Activated CD4-positive, alpha-beta T cell treated with anti-CD3 and anti-CD28 coated beads, Interleukin-2, amount 50 U/mL, for 4 hours (primary cell): ENCODE measurements at regions not wholly inside any gene's neighbourhood (a gene's known extent, or its start where the extent isn't known, plus 50 kb on each side); places are given as distances from the start of the nearest gene placed in this dataset.
A peak's percentile ranks its signal among the peaks of the same experiment; 100 is the strongest.

Experiments
- DNase-seq, 2 experiments: peaks; one replicate each; pipeline ENCODE4 v3.0.0-alpha.2; 2020

DNA sequence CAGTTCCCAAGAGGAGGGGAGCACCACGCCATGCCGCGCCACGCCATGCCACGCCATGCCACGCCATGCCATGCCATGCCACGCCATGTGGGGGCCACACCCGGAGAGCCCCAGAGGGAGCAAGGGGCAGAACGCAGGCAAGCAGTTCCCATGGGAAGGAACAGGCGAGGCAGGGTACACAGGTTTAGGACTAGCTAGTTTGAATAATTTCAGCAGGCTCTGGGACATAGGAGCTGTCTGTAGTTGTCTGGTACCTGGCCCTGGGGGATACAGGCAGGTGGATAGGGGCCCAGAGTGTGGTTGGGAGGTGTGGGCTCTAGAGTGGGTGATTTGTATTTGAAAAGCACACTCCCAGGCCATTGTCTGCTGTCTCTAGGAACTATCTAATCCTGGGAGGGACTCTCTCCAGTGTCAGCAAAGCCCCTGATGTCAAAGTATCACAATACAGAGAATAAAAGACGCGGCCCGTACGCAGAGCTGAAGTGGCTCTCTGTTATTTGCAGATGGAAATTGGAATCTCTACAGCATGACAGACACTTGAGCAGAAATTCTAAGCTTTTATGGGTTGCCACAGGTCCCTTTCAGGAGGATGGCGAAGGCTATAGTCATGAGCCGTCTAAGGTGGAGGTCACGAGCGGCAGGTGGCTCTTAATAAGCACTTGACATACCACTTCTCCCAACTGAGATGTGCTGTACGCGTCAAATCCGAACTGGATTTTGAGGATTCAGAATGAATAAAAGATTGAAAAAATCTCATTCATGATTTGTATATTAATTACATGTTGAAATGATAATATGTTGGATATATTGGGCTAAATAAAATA lies 220.8 kb upstream of the TNRC6C start:
- no peak for DNase-seq

DNA sequence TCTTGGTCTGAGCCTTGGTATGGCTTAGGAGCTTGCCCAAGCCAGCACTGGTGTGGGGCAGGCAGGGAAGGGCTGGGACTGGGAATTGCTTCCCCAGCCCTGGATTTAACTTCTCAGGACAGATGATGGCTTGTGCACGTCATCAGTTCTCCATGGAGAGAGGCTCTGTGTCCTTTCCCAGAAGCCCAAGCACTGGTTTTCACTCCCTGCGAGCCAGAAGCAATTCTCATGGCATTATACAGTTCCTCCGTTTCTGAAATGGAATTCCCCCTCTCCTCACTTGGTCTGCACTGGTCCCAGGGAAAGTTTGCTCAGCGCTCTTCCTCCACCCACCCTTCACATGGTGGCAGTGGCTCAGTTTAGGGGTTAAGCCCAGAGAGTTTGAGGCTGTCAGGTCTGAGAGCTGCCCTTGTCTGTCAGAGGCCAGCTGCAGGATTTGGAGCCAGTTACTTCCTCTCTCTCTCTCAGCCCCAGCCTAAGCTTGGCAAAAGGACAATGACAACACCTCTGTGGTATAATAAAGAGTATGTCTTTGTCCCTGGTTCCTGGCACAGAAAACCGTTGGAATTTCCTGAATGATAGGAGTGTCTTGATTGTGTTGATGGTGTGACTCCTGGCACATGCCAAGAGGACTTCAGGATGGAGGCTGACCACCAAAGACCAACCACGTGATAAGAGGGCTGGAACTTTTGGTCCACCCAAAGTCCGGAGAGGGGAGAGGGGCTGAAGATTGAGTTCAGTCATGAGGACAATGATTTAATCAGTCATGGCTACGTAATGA lies 219.6 kb upstream of the TNRC6C start:
- DNase-seq = no peak

DNA sequence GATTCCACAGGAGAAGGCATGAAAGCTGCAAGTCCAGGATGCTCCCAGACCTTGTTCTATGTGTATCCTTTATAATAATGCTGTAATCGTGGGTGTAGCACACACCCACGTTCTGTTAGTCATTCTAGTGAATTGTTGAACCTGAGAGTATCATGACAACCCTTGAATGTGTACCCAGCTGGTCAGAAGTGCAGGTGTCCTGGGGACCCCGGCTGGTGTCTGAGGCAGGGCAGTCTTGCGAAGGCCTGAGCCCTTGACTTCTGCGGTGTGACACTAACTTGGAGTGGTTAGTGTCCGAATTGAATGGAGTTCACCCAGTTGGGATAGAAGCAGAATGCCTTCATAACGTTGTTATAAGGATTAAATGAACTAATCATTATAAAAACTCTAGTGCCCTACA lies 218.0 kb upstream of the TNRC6C start:
- no peak for DNase-seq

DNA sequence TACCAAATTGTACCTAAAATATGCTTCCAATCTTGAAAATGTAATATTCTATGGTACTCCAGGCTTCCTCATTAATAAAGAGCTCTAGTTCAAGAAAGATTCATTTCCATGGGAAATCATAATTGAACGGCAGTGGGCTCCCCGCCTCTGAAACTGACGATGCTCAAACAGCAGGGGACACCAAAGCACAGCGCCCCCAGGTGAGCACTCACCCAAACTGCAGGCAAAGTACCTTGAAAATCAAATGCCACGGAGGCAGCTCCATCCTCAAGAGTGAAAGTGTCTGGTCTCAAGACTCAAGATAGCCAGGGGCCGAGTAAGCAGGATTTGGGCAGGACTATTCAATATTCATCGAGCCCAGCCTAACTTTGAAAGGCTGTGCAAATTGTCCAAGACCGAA lies 217.4 kb upstream of the TNRC6C start:
- peak; percentile 11 to 34 for DNase-seq

DNA sequence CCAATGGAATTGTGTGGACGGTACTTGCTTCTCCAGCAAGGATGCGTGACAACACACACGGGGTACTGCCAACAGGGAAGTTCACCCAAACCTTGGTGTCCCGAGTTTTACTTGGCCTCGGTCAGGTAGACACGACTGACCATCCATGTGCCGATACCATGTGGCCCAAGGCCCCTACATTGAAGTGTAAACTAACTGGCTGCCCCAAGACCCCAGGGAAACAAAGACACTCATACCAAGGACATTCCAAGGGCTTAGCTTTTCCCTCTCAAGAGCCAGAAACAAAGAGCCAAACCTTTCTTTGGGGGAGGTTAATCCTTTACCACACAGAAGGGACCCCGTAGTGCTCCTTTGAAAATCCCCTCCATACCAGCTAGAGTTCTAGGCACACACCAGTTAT lies 215.9 kb upstream of the TNRC6C start:
- no peak for DNase-seq

DNA sequence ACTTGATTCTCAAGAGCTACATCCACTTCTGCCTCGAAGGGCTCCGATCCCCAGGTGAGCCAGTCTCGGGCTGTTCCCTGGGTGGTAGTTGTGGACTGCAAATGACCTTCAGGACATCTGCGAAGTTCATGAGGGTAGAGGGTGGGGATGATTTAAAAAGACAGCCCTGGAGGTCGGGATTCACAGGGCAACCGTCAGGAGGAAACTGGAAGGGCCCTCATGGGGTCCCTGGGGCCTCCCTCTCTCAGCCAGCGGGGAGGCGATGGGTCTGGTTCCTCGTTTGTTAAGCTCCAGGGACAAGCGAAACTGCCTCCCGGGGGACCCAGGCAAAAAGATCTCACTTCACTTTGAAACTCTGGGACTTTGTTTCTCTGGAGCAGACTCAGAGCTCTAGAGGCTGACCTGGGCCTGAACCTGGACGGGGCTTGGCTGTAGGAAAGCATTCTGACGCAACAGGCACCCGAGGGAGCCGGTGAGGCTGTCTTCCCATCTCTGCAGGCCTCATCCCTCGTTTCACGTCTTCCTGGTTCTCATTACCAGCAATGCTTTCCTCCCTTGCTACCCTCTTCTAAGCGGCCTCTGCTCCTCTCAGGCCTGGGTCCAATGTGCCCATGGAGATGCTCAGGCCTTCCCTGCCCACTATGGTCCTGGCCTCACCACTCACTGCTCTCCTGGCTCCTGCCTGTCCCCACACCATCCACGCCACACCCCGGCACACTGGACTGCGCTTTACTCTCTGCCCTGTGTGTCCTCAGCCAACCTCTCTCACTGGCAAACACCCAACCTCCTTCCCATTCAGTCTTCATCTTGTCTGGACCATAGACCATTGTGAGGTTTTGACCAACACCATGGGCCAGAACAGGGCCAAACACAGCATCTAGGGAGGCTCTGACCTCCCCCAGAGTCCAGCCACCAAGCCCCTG lies 214.2 kb upstream of the TNRC6C start:
- DNase-seq = no peak

DNA sequence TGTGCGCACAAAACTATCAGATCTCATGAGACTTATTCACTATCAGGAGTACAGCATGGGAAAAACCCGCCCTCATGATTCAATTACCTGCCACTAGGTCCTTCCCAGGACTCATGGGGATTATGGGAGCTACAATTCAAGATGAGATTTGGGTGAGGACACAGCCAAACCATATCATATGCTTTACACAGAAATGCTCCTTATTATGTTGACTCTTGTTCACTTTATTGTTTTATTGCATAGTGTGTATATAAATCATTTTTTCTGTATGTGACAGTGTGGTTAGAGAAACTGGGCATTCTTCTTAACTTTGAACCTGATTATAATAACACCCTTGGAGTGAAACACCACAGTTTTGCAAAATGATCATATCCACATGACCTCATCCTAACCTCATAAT lies 212.8 kb upstream of the TNRC6C start:
- DNase-seq = no peak

DNA sequence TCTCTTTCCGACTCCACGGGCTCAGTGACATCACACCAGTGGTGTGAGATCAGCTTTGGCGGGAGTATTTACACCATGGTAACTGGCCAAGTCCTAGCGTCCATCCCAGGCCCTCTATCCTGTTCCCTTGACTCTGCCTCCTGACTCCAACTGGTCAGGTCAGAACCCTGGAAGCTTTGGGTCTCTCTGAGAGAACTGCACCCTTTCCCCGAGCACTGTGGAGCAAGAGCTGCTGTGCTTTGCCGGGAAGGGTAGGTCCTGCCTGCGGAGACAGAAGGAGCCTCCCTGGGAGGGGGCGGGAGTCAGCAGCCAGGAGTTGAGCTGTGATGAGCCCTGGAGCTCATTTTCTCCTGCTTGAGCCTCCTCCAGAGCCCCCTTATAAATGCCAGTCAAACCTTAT lies 212.1 kb upstream of the TNRC6C start:
- DNase-seq = no peak

DNA sequence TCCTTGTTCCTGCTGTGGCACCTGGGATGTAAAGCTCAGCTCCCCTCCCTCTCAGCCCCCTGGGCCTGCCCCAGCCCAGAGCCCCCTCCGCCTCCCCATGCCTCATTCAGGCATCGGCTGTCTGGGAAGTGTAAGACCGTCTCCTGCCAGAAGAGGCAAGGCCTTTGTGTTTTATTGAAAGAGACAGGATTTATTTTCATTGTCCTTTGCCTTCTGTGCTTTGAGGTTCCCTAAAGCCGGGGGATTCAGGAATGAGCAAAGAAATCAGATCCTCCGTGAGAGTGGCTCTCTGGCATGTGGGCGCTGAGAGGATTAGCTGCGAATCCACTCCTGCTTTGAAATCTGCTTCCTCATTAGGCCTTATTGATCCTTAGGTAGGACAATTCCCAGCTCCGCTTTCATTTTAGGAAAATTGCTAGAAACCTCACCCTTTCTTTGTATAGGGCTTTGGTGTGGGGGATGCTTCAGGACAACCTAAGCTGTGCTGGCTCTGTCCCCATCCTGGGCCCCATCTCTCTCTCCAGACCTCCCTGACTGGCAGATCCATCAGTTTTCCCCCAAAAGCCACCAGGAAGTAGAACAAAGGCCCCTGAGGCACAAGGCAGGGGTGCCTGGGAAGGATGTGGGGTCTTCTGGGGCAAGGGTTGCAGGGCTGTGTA lies 211.5 kb upstream of the TNRC6C start:
- DNase-seq = no peak

DNA sequence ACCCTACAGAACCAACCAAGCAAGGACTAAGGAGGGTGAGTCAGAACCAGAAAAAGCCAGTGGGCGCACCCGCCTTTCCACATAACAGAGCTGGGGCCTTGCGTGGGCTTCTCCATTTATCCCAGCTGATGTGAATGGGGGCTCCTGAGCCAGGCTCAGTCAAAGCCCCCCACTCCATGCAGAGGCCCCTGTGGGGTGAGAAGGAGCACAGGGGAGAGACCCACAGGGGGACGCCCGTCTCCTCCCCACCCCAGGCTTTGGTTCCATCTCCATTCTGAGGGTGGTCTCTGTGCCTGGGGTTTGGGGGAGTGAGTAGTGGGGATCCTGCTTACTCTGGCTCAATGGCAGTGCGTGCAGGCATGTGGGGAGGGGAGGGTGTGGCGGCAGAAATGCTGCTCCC lies 210.1 kb upstream of the TNRC6C start:
- DNase-seq = no peak

DNA sequence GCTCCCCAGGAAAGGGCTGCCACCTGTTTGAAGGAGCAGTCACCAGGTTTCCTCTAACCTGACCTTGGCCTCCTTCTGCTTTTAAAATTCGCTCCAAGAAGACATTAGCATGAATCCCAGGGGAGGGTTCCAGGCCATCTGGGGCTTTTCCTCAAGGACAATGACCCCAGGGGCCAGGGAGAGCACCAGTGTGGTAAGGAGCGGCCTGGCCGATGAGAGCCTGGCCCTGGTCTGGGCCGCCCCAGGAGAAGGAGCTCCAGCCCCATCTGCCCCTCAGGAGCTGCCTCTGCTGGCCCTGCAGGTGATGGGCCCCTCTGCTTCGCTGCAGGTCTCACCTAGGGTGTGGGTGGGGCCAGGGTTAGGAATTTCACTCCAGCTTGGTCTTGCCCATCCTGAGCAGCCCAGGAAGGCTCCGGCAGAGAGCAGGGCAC lies 209.2 kb upstream of the TNRC6C start:
- no peak for DNase-seq

DNA sequence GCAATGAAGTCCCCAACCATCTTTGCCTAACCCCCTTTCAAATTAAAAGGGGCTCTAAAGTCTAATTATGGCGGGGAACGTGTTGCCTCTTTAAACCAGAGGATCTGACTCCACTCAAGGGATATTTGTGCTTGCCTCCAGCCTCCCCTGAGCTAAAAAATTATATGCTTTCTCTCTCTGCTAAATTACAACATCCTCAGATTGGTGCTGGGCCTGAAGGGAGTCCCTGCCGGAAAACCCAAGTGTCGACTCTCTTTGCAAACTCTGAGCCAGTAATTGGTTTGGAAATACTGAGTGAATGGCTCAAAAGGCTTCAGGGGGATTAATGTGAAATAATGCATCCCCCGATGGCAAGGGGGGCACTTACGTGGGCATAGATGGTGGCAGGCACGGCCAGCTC lies 208.5 kb upstream of the TNRC6C start:
- no peak for DNase-seq

DNA sequence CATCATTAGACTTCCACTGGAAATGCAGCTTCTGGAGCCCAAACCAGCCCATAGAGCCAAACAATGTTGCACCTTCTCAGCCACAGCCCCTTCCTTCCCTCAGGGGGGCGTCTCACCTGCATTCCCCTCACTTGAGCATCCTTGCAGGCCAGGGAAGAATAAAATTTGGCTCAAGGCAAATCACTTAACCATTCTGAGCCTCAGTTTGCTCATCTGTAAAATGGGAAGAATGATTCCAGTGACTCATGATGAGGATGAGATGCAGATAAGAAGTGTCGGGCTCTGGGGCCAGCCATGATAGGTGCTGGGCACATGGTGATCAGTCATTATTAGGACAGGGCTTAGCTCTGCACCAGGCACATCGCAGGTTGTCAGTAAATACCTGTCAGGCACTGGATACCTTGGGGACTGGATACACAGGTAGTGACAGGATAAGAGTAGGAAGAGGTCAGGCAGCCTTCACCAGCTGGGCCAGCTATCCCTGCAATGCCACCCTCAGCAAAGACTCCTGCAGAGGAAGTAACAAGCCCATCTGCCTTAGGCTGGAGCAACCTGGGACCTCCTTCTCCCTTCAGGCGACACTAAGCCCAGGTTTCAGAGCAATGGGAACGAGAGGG lies 208.0 kb upstream of the TNRC6C start:
- DNase-seq = no peak

DNA sequence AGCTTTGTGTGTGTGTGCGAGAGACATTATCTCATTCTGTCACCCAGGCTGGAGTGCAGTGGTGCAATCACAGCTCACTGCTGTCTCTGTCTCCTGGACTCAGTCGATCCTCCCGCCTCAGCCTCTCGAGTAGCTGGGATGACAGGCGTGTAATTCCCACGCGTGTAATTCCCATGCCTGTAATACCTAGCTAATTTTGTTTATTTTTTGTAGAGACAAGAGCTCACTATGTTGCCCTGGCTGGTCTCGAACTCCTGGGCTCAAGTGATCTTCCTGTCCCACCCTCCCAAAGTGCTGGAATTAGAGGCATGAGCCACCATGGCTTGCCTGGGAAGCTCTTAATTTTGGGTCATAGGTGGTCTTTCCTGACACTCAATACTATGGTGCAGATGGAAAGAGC lies 205.3 kb upstream of the TNRC6C start:
- no peak for DNase-seq

DNA sequence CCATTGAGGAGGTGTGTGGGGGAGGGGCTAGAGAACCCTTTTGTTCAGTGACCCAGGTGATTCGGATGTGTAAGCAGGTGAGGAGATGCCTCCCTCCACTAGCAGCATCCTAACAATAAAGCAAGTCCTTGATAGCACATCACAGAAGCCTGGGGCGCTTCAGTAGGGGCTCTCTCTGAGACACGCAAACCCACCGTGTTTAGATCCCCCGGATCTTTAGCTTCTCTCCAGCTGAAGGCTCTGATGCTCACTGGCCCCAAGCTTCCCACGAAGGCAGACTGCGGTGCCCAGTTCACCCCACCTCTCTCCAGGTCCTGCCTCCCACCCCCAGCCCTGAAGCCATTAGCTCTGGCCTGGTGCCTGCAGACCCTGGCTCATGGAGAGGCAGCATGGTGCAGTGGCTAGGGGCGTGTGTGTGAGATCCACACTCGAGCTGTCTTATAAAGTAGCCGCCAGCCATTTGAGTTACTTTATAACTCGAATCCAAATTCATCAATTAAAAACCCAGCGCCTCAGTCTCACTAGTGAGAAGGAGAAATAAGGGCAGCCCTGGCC lies 204.7 kb upstream of the TNRC6C start:
- DNase-seq = no peak

DNA sequence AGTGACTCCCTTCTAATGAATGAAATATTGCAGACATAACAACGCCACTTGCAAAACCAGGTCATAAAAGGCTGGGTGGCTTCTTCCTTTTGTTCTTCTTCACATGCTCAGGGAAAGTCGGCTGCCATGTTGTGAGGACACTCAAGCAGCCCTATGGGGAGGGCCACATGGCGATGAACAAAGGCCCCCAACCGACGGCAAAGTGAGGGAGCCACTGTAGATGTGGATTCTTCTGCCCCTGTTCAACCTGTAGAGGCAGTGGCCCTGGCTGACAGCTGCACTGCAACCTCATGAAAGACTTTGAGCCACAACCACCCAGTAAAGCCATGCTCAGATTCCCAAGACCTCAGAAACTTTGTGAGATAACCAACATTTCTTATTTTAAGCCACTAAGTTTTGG lies 203.5 kb upstream of the TNRC6C start:
- no peak for DNase-seq

DNA sequence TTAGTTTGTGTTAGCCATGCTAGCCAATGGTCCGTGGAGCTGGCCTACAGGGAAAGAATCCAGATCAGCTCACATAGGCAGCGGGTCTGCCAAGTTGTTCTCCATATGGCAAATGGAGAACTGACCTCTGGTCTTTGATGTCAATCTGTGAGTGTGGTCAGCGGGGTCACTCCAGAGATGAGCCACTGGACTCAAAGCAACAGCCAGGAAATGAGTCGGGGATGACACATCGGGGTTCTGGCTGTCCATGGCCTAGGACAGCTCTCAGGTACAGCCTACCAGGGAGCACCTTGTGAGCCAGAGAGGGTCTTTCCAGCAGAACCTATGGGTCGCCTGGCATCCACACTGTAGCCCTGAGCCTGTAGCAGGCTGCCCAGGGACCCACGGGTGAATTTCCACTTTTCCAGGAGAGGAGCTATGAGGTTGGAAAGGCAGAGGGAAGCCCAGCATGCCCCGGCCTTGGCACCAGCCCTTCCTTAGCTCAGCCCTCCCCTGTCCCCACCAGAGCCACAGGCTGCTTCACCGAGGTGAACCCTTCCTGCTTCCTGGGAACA lies 203.0 kb upstream of the TNRC6C start:
- DNase-seq = no peak

DNA sequence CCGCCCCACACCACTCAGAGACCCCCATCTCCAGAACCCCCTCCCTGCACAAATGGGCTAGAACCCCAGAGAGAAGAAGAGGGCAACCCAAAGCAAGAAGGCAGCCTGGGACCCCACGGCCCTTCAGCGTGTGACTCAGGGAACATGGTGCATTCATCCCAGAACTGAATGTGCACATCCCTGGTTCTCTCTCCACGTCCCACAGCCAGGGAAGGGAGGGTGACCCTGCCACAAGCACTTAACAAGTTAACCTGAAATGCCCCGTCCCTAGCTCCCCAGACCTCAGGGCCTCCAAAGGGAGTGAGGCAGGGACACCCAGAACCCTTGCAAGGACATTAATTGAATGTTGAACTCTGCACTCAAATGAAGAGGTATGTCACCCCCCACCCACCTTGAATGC lies 202.5 kb upstream of the TNRC6C start:
- no peak for DNase-seq

DNA sequence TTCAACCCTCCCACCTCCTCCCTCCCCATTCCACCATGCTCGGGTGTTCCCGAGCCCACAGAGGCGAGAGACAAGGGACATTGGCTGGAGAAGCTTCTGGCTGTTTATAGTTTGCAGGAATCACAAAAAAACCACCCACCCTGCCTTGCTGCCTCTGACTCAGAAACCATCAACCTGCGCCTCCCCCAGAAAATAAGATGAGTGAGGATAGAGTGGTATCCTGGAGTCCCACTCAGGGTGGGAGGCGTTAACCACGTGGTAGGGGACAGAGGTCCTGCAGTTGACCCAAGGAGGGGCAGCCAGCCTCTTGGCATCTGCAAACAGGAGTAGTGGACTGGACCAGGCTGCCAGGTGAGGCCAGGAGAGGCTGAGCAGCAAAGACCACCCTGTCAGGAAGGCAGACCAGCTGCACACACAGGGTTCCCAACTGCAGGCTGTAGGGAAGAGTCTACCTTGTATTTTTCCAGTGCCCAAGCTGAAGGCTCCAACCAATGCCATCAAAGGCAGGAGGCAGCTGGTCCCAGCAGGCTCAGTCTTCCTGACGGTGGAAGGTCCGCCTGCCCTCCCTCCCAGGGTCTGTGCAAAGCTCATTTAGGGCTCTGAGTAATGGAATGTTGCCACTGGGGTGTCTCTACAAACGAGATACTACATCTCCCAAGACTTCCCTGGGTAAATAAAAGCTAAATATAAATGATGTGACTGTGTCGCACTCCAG lies 201.5 kb upstream of the TNRC6C start:
- DNase-seq = no peak

DNA sequence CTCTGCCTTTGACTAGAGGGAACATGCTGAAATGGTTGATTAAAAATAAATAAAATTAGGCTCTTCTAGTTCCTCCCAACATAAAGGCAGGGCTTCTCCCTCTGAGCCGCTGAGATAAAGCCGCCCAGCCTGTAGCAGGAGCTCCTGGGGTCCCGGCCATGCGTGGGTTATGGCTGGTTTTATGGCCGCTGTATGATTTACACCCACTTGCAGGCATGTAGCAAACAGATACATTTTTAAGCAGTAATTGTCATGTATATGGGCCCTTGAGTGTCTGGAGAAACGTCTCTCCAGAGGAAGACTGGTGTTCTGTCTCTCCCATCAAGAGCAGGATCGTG lies 201.0 kb upstream of the TNRC6C start:
- DNase-seq = no peak

DNA sequence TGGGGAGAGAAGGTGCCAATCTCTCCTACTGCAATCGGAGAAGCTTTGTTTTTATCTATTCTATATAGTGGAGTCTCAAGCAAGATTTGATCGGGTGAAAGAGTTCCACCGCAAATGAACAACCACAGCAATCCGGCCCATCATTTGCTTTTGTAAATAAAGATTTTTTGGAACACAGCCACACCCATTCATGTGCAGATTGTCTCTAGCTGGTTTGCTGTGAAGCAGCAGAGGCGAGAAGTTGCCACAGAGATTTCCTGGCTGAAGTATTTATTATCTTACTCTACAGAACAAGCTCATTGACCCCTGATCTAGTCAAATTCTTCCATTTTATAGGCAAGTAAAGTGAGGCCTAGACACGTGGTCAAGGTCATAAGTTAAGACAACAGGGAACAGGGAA lies 195.5 kb upstream of the TNRC6C start:
- no peak for DNase-seq
